ENCODE measurements at regions not wholly inside any gene's neighbourhood (a gene's known extent, or its start where the extent isn't known, plus 50 kb on each side); places are given as distances from the start of the nearest gene placed in this dataset.

GRCh38 chr5:88377705-88378656 is 109.3 kb upstream of the TMEM161B start:
- H3K27ac Mint-ChIP-seq = no peak overlapping the region
- H3K4me1 Mint-ChIP-seq = no peaks in the 10 kb centered on the region
- peaks cover 2% of the 10 kb centered on the region for H3K36me3 Mint-ChIP-seq
- H3K9me3 Mint-ChIP-seq = peaks cover 0 to 2% (median 0%) of the 10 kb centered on the region in 3 donors
- no peak overlapping the region for H3K4me3 Mint-ChIP-seq
- H3K27me3 Mint-ChIP-seq = no peaks in the 10 kb centered on the region

- H3K9me3 Mint-ChIP-seq = peaks cover 0 to 2% (median 0%) of the 10 kb centered on the region in 3 donors
- no peaks in the 10 kb centered on the region for H3K4me1 Mint-ChIP-seq
- H3K27ac Mint-ChIP-seq = no peak overlapping the region
- H3K27me3 Mint-ChIP-seq = no peaks in the 10 kb centered on the region
- H3K4me3 Mint-ChIP-seq = no peak overlapping the region
- H3K36me3 Mint-ChIP-seq = peaks cover 2% of the 10 kb centered on the region
These were observed 108.6 kb upstream of the TMEM161B start for GRCh38 chr5:88377240-88377639.

- Mint-ChIP-seq H3K9me3 (peaks cover 0 to 2% (median 0%) of the 10 kb centered on the region in 3 donors), H3K27me3 (no peaks in the 10 kb centered on the region), H3K27ac (no peak overlapping the region), H3K4me1 (no peaks in the 10 kb centered on the region), H3K4me3 (no peak overlapping the region), H3K36me3 (peaks cover 2% of the 10 kb centered on the region)
These were observed 108.1 kb upstream of the TMEM161B start for GRCh38 chr5:88376728-88377127.

GRCh38 chr5:88374391-88374790 is 105.7 kb upstream of the TMEM161B start:
- no peaks in the 10 kb centered on the region for H3K9me3 Mint-ChIP-seq
- peaks cover 2% of the 10 kb centered on the region for H3K36me3 Mint-ChIP-seq
- no peak overlapping the region for H3K27ac Mint-ChIP-seq
- no peak overlapping the region for H3K4me3 Mint-ChIP-seq
- no peaks in the 10 kb centered on the region for H3K4me1 Mint-ChIP-seq
- no peaks in the 10 kb centered on the region for H3K27me3 Mint-ChIP-seq

GRCh38 chr5:88370824-88371223 is 102.2 kb upstream of the TMEM161B start:
- Mint-ChIP-seq H3K36me3 (peaks cover 2% of the 10 kb centered on the region), H3K27ac (no peak overlapping the region), H3K9me3 (peaks cover 0 to 3% (median 0%) of the 10 kb centered on the region in 3 donors), H3K4me1 (no peaks in the 10 kb centered on the region), H3K27me3 (no peaks in the 10 kb centered on the region), H3K4me3 (no peak overlapping the region)

- Mint-ChIP-seq H3K27ac (no peak overlapping the region), H3K4me1 (no peaks in the 10 kb centered on the region), H3K4me3 (no peak overlapping the region), H3K27me3 (no peaks in the 10 kb centered on the region), H3K36me3 (peaks cover 2% of the 10 kb centered on the region), H3K9me3 (peaks cover 0 to 3% (median 0%) of the 10 kb centered on the region in 3 donors)
These were observed 99.6 kb upstream of the TMEM161B start for GRCh38 chr5:88368201-88368600.

GRCh38 chr5:88364991-88365390 is 96.3 kb upstream of the TMEM161B start:
- H3K4me1 Mint-ChIP-seq = no peaks in the 10 kb centered on the region
- peaks cover 0 to 3% (median 0%) of the 10 kb centered on the region in 3 donors for H3K9me3 Mint-ChIP-seq
- no peak overlapping the region for H3K4me3 Mint-ChIP-seq
- peaks cover 2% of the 10 kb centered on the region for H3K36me3 Mint-ChIP-seq
- H3K27me3 Mint-ChIP-seq = no peaks in the 10 kb centered on the region
- no peak overlapping the region for H3K27ac Mint-ChIP-seq

- H3K4me1 Mint-ChIP-seq = no peaks in the 10 kb centered on the region
- H3K4me3 Mint-ChIP-seq = no peak overlapping the region
- H3K9me3 Mint-ChIP-seq = peaks cover 0 to 3% (median 2%) of the 10 kb centered on the region in 3 donors
- H3K27ac Mint-ChIP-seq = no peak overlapping the region
- H3K27me3 Mint-ChIP-seq = no peaks in the 10 kb centered on the region
- H3K36me3 Mint-ChIP-seq = no peaks in the 10 kb centered on the region
These were observed 86.9 kb upstream of the TMEM161B start for GRCh38 chr5:88355490-88356050.

GRCh38 chr5:88325868-88326267 is 57.2 kb upstream of the TMEM161B start:
- Mint-ChIP-seq H3K4me1 (no peaks in the 10 kb centered on the region), H3K4me3 (no peak overlapping the region), H3K9me3 (peaks cover 0 to 1% (median 0%) of the 10 kb centered on the region in 3 donors), H3K27ac (no peak overlapping the region), H3K27me3 (no peaks in the 10 kb centered on the region), H3K36me3 (peaks cover 2% of the 10 kb centered on the region)

- Mint-ChIP-seq H3K27ac (no peak overlapping the region), H3K9me3 (peaks cover 0 to 1% (median 0%) of the 10 kb centered on the region in 3 donors), H3K4me3 (no peak overlapping the region), H3K36me3 (no peaks in the 10 kb centered on the region), H3K4me1 (no peaks in the 10 kb centered on the region), H3K27me3 (no peaks in the 10 kb centered on the region)
These were observed 54.1 kb upstream of the TMEM161B start for GRCh38 chr5:88322785-88323184.

Data from IgD-negative memory B cell (primary cell).